Sigmoid colon (tissue), 6 donors: ENCODE measurements at regions not wholly inside any gene's neighbourhood (a gene's known extent, or its start where the extent isn't known, plus 50 kb on each side); places are given as distances from the start of the nearest gene placed in this dataset.

Experiments
- DNase-seq: peaks from one replicate; pipeline ENCODE4 v3.0.0-alpha.2; 2019
- H3K27ac ChIP-seq, 4 donors: fragments of 200-600 bp; sonication (generic); one replicate each; pipeline ENCODE4 v1.5.1; 2016 to 2019; ENCODE audit warnings: mild to moderate bottlenecking in 1 of 4
- H3K27me3 ChIP-seq, 3 donors: fragments of 200-600 bp; sonication (generic); one replicate each; pipeline ENCODE4 v1.5.1; 2019; ENCODE audit warnings: mild to moderate bottlenecking in 1 of 3
- H3K36me3 ChIP-seq, 4 donors: fragments of 200-600 bp; sonication (generic); one replicate each; pipeline ENCODE4 v1.5.1; 2016 to 2019
- H3K4me1 ChIP-seq, 4 donors: fragments of 200-600 bp; sonication (generic); one replicate each; pipeline ENCODE4 v1.5.1; 2017 to 2019
- H3K4me3 ChIP-seq, 4 donors: fragments of 200-600 bp; sonication (generic); one replicate each; pipeline ENCODE4 v1.5.1; 2017 to 2019; ENCODE audit warnings: mild to moderate bottlenecking in 2 of 4, moderate library complexity in 1 of 4
- H3K9me3 ChIP-seq, 4 donors: fragments of 200-600 bp in 3 of 4; sonication (generic) in 3 of 4; one replicate each; pipeline versions ENCODE4 v1.5.1 to v1.6.1; 2013 to 2019
- EP300 ChIP-seq, 4 donors: sonication (generic); formaldehyde crosslinking; IDR thresholded peaks; one replicate each; pipeline ENCODE4 v1.6.1; 2017; ENCODE audit warnings: antibody characterized with exemption in 4 of 4
- POLR2A ChIP-seq, 2 donors: fragments of 450-650 bp; IDR thresholded peaks; one replicate each; pipeline ENCODE4 v1.6.1; 2016; ENCODE audit warnings: antibody characterized with exemption in 2 of 2, mild to moderate bottlenecking in 2 of 2, moderate library complexity in 2 of 2
- POLR2AphosphoS5 ChIP-seq, 4 donors: sonication (generic); formaldehyde crosslinking; IDR thresholded peaks; one replicate each; pipeline ENCODE4 v1.6.1; 2017; ENCODE audit warnings: antibody characterized with exemption in 4 of 4
- WGBS, 2 donors: extraction: QIAGEN DNeasy Blood & Tissue Kit; methylation state at CpG; one replicate each; pipeline ENCODE4 v1.1.7; 2013; 5-methylcytosine and 5-hydroxymethylcytosine counted together
- intact Hi-C: fragments of 100-400 bp; cut with DNase I; formaldehyde crosslinking; loops from one replicate; pipeline ENCODE4 v1.15.1; 2023
- TF ChIP-seq, protein P1 (sequence below), 4 experiments: fragments of 450-650 bp in 3 of 4; fragments of 200-600 bp in 1 of 4; IDR thresholded peaks; one replicate each; pipeline ENCODE4 v1.5.1; 2016 to 2019; ENCODE audit warnings: antibody characterized with exemption in 4 of 4, mild to moderate bottlenecking in 3 of 4, moderate library complexity in 2 of 4
- donor health status: healthy with polysubstance abuse.
- donor health status: healthy.

DNA sequence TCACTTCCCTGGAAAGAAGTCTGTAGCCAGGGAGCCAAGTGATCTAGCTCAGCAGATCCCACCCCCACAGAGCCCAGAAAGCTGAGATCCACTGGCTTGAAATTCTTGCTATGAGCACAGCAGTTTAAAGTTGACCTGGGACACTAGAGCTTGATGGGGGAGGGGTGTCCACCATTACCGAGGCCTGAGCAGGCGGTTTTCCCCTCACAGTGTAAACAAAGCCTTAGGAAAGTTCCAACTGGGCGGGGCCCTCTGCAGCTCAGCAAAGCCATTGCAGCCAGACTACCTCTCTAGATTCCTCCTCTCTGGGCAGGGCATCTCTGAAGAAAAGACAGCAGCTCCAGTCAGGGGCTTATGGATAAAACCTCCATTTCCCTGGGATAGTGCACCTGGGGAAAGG is 887.2 kb upstream of the LRATD1 start:
- peaks cover 0 to 3% (median 3%) of the 10 kb centered on the region in 4 donors for H3K9me3 ChIP-seq
- no peak for DNase-seq
- TF ChIP-seq POLR2AphosphoS5 (IDR thresholded peaks at IDR 0.05) (no peak), POLR2A (IDR thresholded peaks at IDR 0.05) (no peak), EP300 (IDR thresholded peaks at IDR 0.05) (no peak)
- TF ChIP-seq, protein P1, sequence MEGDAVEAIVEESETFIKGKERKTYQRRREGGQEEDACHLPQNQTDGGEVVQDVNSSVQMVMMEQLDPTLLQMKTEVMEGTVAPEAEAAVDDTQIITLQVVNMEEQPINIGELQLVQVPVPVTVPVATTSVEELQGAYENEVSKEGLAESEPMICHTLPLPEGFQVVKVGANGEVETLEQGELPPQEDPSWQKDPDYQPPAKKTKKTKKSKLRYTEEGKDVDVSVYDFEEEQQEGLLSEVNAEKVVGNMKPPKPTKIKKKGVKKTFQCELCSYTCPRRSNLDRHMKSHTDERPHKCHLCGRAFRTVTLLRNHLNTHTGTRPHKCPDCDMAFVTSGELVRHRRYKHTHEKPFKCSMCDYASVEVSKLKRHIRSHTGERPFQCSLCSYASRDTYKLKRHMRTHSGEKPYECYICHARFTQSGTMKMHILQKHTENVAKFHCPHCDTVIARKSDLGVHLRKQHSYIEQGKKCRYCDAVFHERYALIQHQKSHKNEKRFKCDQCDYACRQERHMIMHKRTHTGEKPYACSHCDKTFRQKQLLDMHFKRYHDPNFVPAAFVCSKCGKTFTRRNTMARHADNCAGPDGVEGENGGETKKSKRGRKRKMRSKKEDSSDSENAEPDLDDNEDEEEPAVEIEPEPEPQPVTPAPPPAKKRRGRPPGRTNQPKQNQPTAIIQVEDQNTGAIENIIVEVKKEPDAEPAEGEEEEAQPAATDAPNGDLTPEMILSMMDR (IDR thresholded peaks at IDR 0.05) = no peak
- H3K36me3 ChIP-seq = no peaks in the 10 kb centered on the region
- intact Hi-C loops = no loop called here
- 33 to 37% methylated on average over 3 of the region's 3 CpGs for WGBS, 2 donors
- H3K4me1 ChIP-seq = no peaks in the 10 kb centered on the region
- H3K4me3 ChIP-seq = no peak overlapping the region
- H3K27ac ChIP-seq = no peak overlapping the region
- no peaks in the 10 kb centered on the region for H3K27me3 ChIP-seq

DNA sequence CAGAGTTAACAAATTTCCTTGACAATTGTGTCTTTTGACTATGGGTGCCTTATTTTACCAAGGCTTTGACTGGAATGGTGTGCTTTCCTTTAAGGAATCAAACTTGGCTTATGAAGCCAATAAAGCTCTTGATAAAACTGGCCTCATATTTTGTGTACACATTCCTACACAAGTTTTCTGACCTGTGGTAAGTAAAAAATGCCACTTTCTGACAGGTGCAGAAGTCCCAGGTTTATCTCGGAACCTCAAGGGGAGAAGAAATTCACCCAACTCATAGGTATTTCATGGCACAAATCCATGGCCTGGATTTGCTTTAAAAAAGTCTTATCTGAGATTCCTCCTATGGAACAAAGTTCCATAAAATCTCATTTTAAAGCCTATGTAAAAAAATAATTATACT is 880.6 kb upstream of the LRATD1 start:
- DNase-seq = no peak
- no peaks in the 10 kb centered on the region for H3K27me3 ChIP-seq
- H3K36me3 ChIP-seq = no peaks in the 10 kb centered on the region
- 90 to 95% methylated on average over 1 of the region's 1 CpG for WGBS, 2 donors
- H3K27ac ChIP-seq = no peak overlapping the region
- TF ChIP-seq, protein P1 (IDR thresholded peaks at IDR 0.05) = no peak
- no peak for TF ChIP-seq EP300 (IDR thresholded peaks at IDR 0.05)
- TF ChIP-seq POLR2AphosphoS5 (IDR thresholded peaks at IDR 0.05) = no peak
- TF ChIP-seq POLR2A (IDR thresholded peaks at IDR 0.05) = no peak
- peaks cover 0 to 3% (median 1%) of the 10 kb centered on the region in 4 donors for H3K9me3 ChIP-seq
- H3K4me1 ChIP-seq = no peaks in the 10 kb centered on the region
- H3K4me3 ChIP-seq = no peak overlapping the region
- intact Hi-C loops = no loop called here

DNA sequence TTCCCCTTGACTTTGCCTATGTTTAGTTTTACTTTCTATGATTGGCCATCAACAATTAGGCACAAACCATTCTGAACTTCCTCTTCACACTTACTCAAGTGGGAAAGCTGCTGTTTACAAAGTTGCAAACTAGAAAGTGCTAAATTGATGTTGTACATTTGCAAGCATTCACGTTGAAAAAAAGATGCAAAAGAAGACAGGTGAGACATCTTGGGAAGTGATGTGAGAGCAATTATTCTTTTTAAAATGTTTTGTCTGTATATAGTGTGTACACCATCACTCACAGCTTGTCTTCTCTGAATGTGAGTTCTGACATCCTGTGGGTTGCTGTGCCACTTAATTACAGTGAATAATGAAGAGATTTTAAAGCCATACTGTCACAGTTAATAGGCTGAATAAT is 874.1 kb upstream of the LRATD1 start:
- Histone ChIP-seq H3K27ac (no peak overlapping the region), H3K36me3 (no peaks in the 10 kb centered on the region), H3K9me3 (no peaks in the 10 kb centered on the region), H3K4me1 (no peaks in the 10 kb centered on the region), H3K4me3 (no peak overlapping the region), H3K27me3 (no peaks in the 10 kb centered on the region)
- intact Hi-C loops = no loop called here
- TF ChIP-seq EP300 (IDR thresholded peaks at IDR 0.05) (no peak), POLR2AphosphoS5 (IDR thresholded peaks at IDR 0.05) (no peak), POLR2A (IDR thresholded peaks at IDR 0.05) (no peak)
- TF ChIP-seq, protein P1 (IDR thresholded peaks at IDR 0.05) = no peak
- 16 to 19% methylated on average over 1 of the region's 1 CpG for WGBS, 2 donors
- DNase-seq = no peak

- H3K27ac ChIP-seq = no peak overlapping the region
- no peaks in the 10 kb centered on the region for H3K9me3 ChIP-seq
- 45 to 56% methylated on average over 2 of the region's 2 CpGs for WGBS, 2 donors
- H3K4me3 ChIP-seq = no peak overlapping the region
- intact Hi-C loops = no loop called here
- peaks cover 0 to 2% (median 0%) of the 10 kb centered on the region in 4 donors for H3K4me1 ChIP-seq
- no peaks in the 10 kb centered on the region for H3K27me3 ChIP-seq
- no peak for DNase-seq
- TF ChIP-seq EP300 (IDR thresholded peaks at IDR 0.05) = no peak
- TF ChIP-seq, protein P1 (IDR thresholded peaks at IDR 0.05) = no peak
- no peak for TF ChIP-seq POLR2AphosphoS5 (IDR thresholded peaks at IDR 0.05)
- TF ChIP-seq POLR2A (IDR thresholded peaks at IDR 0.05) = no peak
- no peaks in the 10 kb centered on the region for H3K36me3 ChIP-seq
Observed at GRCh38 chr2:13768274-13768673, 864.2 kb upstream of the LRATD1 start.

DNA sequence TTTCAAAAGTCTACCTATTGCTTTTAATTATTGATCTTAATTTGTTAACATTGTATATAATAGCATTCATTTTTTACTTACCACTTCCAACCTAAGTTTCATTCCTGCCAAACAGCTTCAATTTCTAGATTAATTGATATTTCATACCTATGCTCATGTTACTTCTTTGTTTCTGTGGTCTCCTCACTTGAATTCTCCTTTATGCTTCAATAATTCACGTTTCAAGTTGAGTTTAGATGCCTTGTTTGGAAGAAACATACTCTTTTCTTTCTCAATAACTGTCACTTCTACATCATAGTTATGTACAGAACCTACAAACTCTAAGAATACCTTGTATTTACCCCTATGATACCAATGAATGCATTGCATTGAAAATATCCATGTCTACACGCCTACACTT is 862.2 kb upstream of the LRATD1 start:
- Histone ChIP-seq H3K27ac (no peak overlapping the region), H3K4me3 (no peak overlapping the region), H3K36me3 (no peaks in the 10 kb centered on the region), H3K27me3 (no peaks in the 10 kb centered on the region), H3K9me3 (no peaks in the 10 kb centered on the region), H3K4me1 (peaks cover 0 to 2% (median 0%) of the 10 kb centered on the region in 4 donors)
- intact Hi-C loops = no loop called here
- TF ChIP-seq, protein P1 (IDR thresholded peaks at IDR 0.05) = no peak
- TF ChIP-seq EP300 (IDR thresholded peaks at IDR 0.05) (no peak), POLR2A (IDR thresholded peaks at IDR 0.05) (no peak), POLR2AphosphoS5 (IDR thresholded peaks at IDR 0.05) (no peak)
- 57 to 67% methylated on average over 2 of the region's 2 CpGs for WGBS, 2 donors
- no peak for DNase-seq
